ENCODE measurements at regions not wholly inside any gene's neighbourhood (a gene's known extent, or its start where the extent isn't known, plus 50 kb on each side); places are given as distances from the start of the nearest gene placed in this dataset.

GRCh38 chr6:105739764-105740163, 336.9 kb upstream of the PREP start:
- TF ChIP-seq CTCF (IDR thresholded peaks at IDR 0.05) (no peak), POLR2A (IDR thresholded peaks at IDR 0.05) (no peak)

Data from thyroid gland (tissue), 4 donors.